Liver (tissue), 7 donors: ENCODE measurements at regions not wholly inside any gene's neighbourhood (a gene's known extent, or its start where the extent isn't known, plus 50 kb on each side); places are given as distances from the start of the nearest gene placed in this dataset.

Experiments
- DNase-seq: peaks from one replicate; pipeline ENCODE4 v3.0.0-alpha.2; 2017; ENCODE audit warnings: low spot score
- H3K27ac ChIP-seq, 2 donors: one replicate each; pipeline ENCODE4 v1.7.0; 2013; ENCODE audit warnings: inconsistent platforms in 2 of 2, low read length in 2 of 2, control low read depth in 1 of 2, low read depth in 1 of 2, mild to moderate bottlenecking in 1 of 2
- H3K27me3 ChIP-seq, 4 donors: one replicate each; pipeline versions ENCODE4 v1.6.1 to v1.7.0; 2013; ENCODE audit warnings: low read length in 3 of 4, inconsistent platforms in 1 of 4, mild to moderate bottlenecking in 1 of 4, moderate library complexity in 1 of 4; ENCODE audit not compliant: control insufficient read depth in 4 of 4, insufficient read depth in 4 of 4
- H3K36me3 ChIP-seq, 4 donors: one replicate each; pipeline versions ENCODE4 v1.6.1 to v1.7.0; 2013; ENCODE audit warnings: low read length in 3 of 4, mild to moderate bottlenecking in 3 of 4, low read depth in 1 of 4, moderate library complexity in 1 of 4; ENCODE audit not compliant: control insufficient read depth in 4 of 4, insufficient read depth in 3 of 4
- H3K4me1 ChIP-seq, 4 donors: one replicate each; pipeline versions ENCODE4 v1.6.1 to v1.7.0; 2013; ENCODE audit warnings: low read length in 3 of 4, mild to moderate bottlenecking in 3 of 4, moderate library complexity in 1 of 4; ENCODE audit not compliant: control insufficient read depth in 4 of 4, insufficient read depth in 4 of 4
- H3K4me3 ChIP-seq, 3 donors: one replicate each; pipeline versions ENCODE4 v1.6.1 to v1.7.0; 2013; ENCODE audit warnings: low read length in 3 of 3, control low read depth in 1 of 3, low read depth in 1 of 3, mild to moderate bottlenecking in 1 of 3
- H3K9ac ChIP-seq, 2 donors: one replicate each; pipeline ENCODE4 v1.7.0; 2013; ENCODE audit warnings: low read length in 2 of 2, mild to moderate bottlenecking in 2 of 2, moderate library complexity in 2 of 2, control low read depth in 1 of 2, low read depth in 1 of 2
- H3K9me3 ChIP-seq, 4 donors: one replicate each; pipeline versions ENCODE4 v1.6.1 to v1.7.0; 2013; ENCODE audit warnings: low read length in 3 of 4; ENCODE audit not compliant: control insufficient read depth in 4 of 4
- ATF3 ChIP-seq: IDR thresholded peaks from 2 replicates; pipeline ENCODE4 v1.6.1; 2016; ENCODE audit warnings: antibody characterized with exemption
- EGR1 ChIP-seq, 2 donors: IDR thresholded peaks; 2 replicates each; pipeline ENCODE4 v1.6.1; 2016 to 2018; ENCODE audit warnings: antibody characterized with exemption in 2 of 2, low read depth in 2 of 2
- FOXA1 ChIP-seq: IDR thresholded peaks from 2 replicates; pipeline ENCODE4 v1.6.1; 2016; ENCODE audit warnings: antibody characterized with exemption
- FOXA2 ChIP-seq: IDR thresholded peaks from 2 replicates; pipeline ENCODE4 v1.6.1; 2016; ENCODE audit warnings: antibody characterized with exemption
- HNF4A ChIP-seq, 2 donors: conservative IDR thresholded peaks; 2 replicates each; pipeline ENCODE4 v1.6.1; 2016; ENCODE audit warnings: antibody characterized with exemption in 2 of 2, mild to moderate bottlenecking in 2 of 2
- HNF4G ChIP-seq: IDR thresholded peaks from 2 replicates; pipeline ENCODE4 v1.6.1; 2016; ENCODE audit warnings: antibody characterized with exemption
- NR2F2 ChIP-seq: IDR thresholded peaks from 2 replicates; pipeline ENCODE4 v1.6.1; 2016; ENCODE audit warnings: antibody characterized with exemption
- RAD21 ChIP-seq, 2 donors: IDR thresholded peaks; 2 replicates each; pipeline ENCODE4 v1.6.1; 2016; ENCODE audit warnings: antibody characterized with exemption in 2 of 2, mild to moderate bottlenecking in 2 of 2
- REST ChIP-seq: IDR thresholded peaks from 2 replicates; pipeline ENCODE4 v1.6.1; 2016; ENCODE audit warnings: antibody characterized with exemption, mild to moderate bottlenecking
- RXRA ChIP-seq, 2 donors: IDR thresholded peaks; 2 replicates each; pipeline ENCODE4 v1.6.1; 2017 to 2018; ENCODE audit warnings: antibody characterized with exemption in 2 of 2, mild to moderate bottlenecking in 1 of 2
- TAF1 ChIP-seq: conservative IDR thresholded peaks from 2 replicates; pipeline ENCODE4 v1.6.1; 2016; ENCODE audit warnings: antibody characterized with exemption, mild to moderate bottlenecking
- YY1 ChIP-seq: IDR thresholded peaks from 2 replicates; pipeline ENCODE4 v1.6.1; 2016; ENCODE audit warnings: antibody characterized with exemption, mild to moderate bottlenecking
- ZBTB33 ChIP-seq: IDR thresholded peaks from 2 replicates; pipeline ENCODE4 v1.6.1; 2016; ENCODE audit warnings: antibody characterized with exemption
- WGBS: extraction: QIAGEN DNeasy Blood & Tissue Kit; methylation state at CpG from one replicate; pipeline ENCODE4 v1.1.7; 2013; 5-methylcytosine and 5-hydroxymethylcytosine counted together
- donor health status: healthy.
- donor health status: healthy.
- donor health status: healthy.
- donor health status: healthy.

- Histone ChIP-seq H3K36me3 (no peaks in the 10 kb centered on the region), H3K4me1 (no peaks in the 10 kb centered on the region), H3K27me3 (no peaks in the 10 kb centered on the region), H3K9me3 (peaks cover 0 to 2% (median 0%) of the 10 kb centered on the region in 4 donors), H3K9ac (no peak overlapping the region), H3K27ac (no peak overlapping the region), H3K4me3 (no peak overlapping the region)
- no peak for TF ChIP-seq HNF4G
- TF ChIP-seq YY1 = no peak
- TF ChIP-seq TAF1 = no peak
- no peak for TF ChIP-seq REST
- no peak for TF ChIP-seq RXRA (IDR thresholded peaks at IDR 0.05)
- TF ChIP-seq FOXA2 = no peak
- TF ChIP-seq EGR1 (IDR thresholded peaks at IDR 0.05; ENCODE audit: low read depth in 2 of 2) = no peak
- no peak for TF ChIP-seq ZBTB33
- no peak for DNase-seq
These were observed 350.7 kb upstream of the C11orf87 start for GRCh38 chr11:109071262-109071661.

- Histone ChIP-seq H3K4me1 (no peaks in the 10 kb centered on the region), H3K4me3 (no peak overlapping the region), H3K9ac (no peak overlapping the region), H3K27ac (no peak overlapping the region), H3K36me3 (no peaks in the 10 kb centered on the region), H3K27me3 (no peaks in the 10 kb centered on the region), H3K9me3 (peaks cover 0 to 2% (median 0%) of the 10 kb centered on the region in 4 donors)
- DNase-seq = no peak
- WGBS = 58% methylated on average over 5 of the region's 5 CpGs
- TF ChIP-seq RAD21 (IDR thresholded peaks at IDR 0.05) (no peak), FOXA1 (no peak), ATF3 (no peak), NR2F2 (no peak), HNF4A (conservative IDR thresholded peaks at IDR 0.05) (no peak), FOXA2 (no peak), EGR1 (IDR thresholded peaks at IDR 0.05; ENCODE audit: low read depth in 2 of 2) (no peak)
These were observed 350.1 kb upstream of the C11orf87 start for GRCh38 chr11:109071712-109072524.
